ENCODE measurements at regions not wholly inside any gene's neighbourhood (a gene's known extent, or its start where the extent isn't known, plus 50 kb on each side); places are given as distances from the start of the nearest gene placed in this dataset.
"Not testable (repeated sequence)": the region's sequence is repeated elsewhere in the genome, so short reads cannot be mapped to it uniquely, and the experiment has no call there.

DNA sequence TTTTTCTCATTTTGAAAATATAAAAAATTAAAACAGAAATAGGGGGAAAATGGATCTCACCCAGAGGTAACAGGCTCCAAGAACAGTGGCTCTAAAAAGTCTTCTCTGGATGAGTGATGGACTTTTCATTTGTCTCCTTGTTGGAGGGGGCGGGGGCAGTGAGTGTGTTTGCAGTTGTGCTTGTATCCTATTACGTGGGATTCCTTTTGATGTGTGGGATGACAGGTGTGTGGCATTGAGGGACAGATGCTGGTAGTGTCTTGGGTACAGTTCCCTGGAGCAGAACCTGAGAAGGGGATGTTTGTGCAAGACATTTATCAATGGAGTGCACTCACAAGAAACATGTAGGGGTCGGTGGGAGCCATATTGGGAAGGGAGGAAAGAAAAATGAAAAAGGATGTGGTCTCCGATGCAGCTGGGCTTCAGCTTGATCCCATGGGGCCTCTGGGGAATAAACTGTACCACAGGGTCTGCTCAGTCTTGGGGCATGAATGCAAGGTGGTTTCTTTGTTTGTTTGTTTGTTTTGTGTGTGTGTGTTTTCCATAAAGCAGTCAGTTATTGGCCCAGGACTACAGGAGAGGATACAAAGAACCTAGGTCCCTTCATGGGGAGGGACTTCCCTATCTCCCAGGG, 120.0 kb upstream of the SLC35G4 start:
- Histone ChIP-seq H3K4me1 (peaks cover 0 to 7% of the 10 kb centered on the region in 2 donors), H3K36me3 (no peaks in the 10 kb centered on the region), H3K27ac (no peak overlapping the region), H3K27me3 (no peaks in the 10 kb centered on the region), H3K4me3 (no peak overlapping the region), H3K9me3 (no peaks in the 10 kb centered on the region)
- in situ Hi-C loops (cut with MboI; ENCODE audit: low sequenced_read_pairs in 4 of 4) (no loop called here), intact Hi-C loops (cut with DNase I; ENCODE audit: low total_unique reads) (no loop called here)
- no peak for ATAC-seq
- TF ChIP-seq, protein P1, sequence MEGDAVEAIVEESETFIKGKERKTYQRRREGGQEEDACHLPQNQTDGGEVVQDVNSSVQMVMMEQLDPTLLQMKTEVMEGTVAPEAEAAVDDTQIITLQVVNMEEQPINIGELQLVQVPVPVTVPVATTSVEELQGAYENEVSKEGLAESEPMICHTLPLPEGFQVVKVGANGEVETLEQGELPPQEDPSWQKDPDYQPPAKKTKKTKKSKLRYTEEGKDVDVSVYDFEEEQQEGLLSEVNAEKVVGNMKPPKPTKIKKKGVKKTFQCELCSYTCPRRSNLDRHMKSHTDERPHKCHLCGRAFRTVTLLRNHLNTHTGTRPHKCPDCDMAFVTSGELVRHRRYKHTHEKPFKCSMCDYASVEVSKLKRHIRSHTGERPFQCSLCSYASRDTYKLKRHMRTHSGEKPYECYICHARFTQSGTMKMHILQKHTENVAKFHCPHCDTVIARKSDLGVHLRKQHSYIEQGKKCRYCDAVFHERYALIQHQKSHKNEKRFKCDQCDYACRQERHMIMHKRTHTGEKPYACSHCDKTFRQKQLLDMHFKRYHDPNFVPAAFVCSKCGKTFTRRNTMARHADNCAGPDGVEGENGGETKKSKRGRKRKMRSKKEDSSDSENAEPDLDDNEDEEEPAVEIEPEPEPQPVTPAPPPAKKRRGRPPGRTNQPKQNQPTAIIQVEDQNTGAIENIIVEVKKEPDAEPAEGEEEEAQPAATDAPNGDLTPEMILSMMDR (IDR thresholded peaks at IDR 0.05 in 4 of 5, conservative IDR thresholded peaks at IDR 0.05 in 1 of 5), result no peak
- DNase-seq, result no peak

DNA sequence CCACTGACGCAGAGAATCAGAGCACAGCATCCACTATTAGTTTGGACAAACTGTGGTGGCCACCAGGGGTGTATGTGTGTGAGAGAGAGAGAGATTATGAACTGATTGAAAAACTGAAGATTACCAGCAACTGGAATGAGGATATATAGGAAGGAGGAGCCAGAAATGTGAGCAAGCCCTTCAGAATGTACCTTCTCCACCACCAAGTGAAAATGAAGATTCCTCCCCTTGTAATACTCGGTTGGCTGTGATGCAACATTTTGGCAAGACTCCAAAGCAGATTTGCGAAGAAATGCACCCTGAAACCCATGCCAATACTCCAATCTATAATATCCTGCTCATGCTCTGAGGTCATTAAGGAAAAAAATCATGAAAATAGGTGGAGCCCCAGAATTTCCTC, 121.2 kb upstream of the SLC35G4 start:
- Histone ChIP-seq H3K27me3 (no peaks in the 10 kb centered on the region), H3K4me3 (no peak overlapping the region), H3K4me1 (no peaks in the 10 kb centered on the region), H3K27ac (no peak overlapping the region), H3K36me3 (no peaks in the 10 kb centered on the region), H3K9me3 (no peaks in the 10 kb centered on the region)
- in situ Hi-C loops (cut with MboI; ENCODE audit: low sequenced_read_pairs in 4 of 4), result no loop called here
- TF ChIP-seq, protein P1 (IDR thresholded peaks at IDR 0.05 in 4 of 5, conservative IDR thresholded peaks at IDR 0.05 in 1 of 5), result no peak
- TF ChIP-seq POLR2A (IDR thresholded peaks at IDR 0.05), result no peak
- no peak for DNase-seq
- no peak for ATAC-seq
- intact Hi-C loops (cut with DNase I; ENCODE audit: low total_unique reads), result no loop called here

GRCh38 chr18:11487390-11487789, 122.0 kb upstream of the SLC35G4 start:
- Histone ChIP-seq H3K4me1 (no peaks in the 10 kb centered on the region), H3K27ac (no peak overlapping the region), H3K9me3 (no peaks in the 10 kb centered on the region), H3K36me3 (no peaks in the 10 kb centered on the region), H3K27me3 (no peaks in the 10 kb centered on the region), H3K4me3 (no peak overlapping the region)
- in situ Hi-C loops (cut with MboI; ENCODE audit: low sequenced_read_pairs in 4 of 4) (no loop called here), intact Hi-C loops (cut with DNase I; ENCODE audit: low total_unique reads) (no loop called here)
- TF ChIP-seq, protein P1 (IDR thresholded peaks at IDR 0.05 in 4 of 5, conservative IDR thresholded peaks at IDR 0.05 in 1 of 5), result no peak
- no peak for TF ChIP-seq POLR2A (IDR thresholded peaks at IDR 0.05)
- ATAC-seq (no peak), DNase-seq (no peak)

GRCh38 chr18:11482271-11482670, 127.1 kb upstream of the SLC35G4 start:
- H3K4me3 ChIP-seq, result no peak overlapping the region
- no peaks in the 10 kb centered on the region for H3K4me1 ChIP-seq
- intact Hi-C loops (cut with DNase I; ENCODE audit: low total_unique reads), result no loop called here
- in situ Hi-C loops (cut with MboI; ENCODE audit: low sequenced_read_pairs in 4 of 4), result no loop called here
- no peaks in the 10 kb centered on the region for H3K36me3 ChIP-seq
- TF ChIP-seq POLR2A (IDR thresholded peaks at IDR 0.05), result no peak
- no peaks in the 10 kb centered on the region for H3K27me3 ChIP-seq
- H3K9me3 ChIP-seq, result no peaks in the 10 kb centered on the region
- H3K27ac ChIP-seq, result no peak overlapping the region
- DNase-seq, result no peak
- no peak for ATAC-seq

GRCh38 chr18:11480692-11481091, 128.7 kb upstream of the SLC35G4 start:
- intact Hi-C loops (cut with DNase I; ENCODE audit: low total_unique reads), result no loop called here
- DNase-seq (no peak), ATAC-seq (no peak)
- Histone ChIP-seq H3K27me3 (no peaks in the 10 kb centered on the region), H3K4me1 (no peaks in the 10 kb centered on the region), H3K9me3 (no peaks in the 10 kb centered on the region), H3K27ac (no peak overlapping the region), H3K36me3 (no peaks in the 10 kb centered on the region), H3K4me3 (no peak overlapping the region)
- TF ChIP-seq, protein P1 (IDR thresholded peaks at IDR 0.05 in 4 of 5, conservative IDR thresholded peaks at IDR 0.05 in 1 of 5), result no peak
- TF ChIP-seq POLR2A (IDR thresholded peaks at IDR 0.05), result no peak
- in situ Hi-C loops (cut with MboI; ENCODE audit: low sequenced_read_pairs in 4 of 4), result no loop called here

DNA sequence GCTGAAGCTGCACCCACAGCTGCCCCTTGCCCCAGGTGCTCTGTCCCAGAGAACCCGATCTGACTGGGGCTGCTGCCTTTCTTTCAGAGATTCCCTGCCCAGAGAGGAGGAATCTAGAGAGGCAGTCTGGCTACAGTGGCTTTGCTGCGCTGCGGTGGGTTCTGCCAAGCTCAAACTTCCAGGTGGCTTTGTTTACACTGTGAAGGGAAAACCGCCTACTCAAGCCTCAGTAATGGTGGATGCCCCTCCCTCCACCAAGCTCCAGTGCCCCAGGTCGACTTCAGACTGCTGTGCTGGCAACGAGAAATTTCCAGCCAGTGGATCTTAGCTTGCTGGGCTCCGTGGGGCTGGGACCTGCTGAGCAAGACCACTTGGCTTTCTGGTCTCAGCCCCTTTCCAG, 130.4 kb upstream of the SLC35G4 start:
- in situ Hi-C loops (cut with MboI; ENCODE audit: low sequenced_read_pairs in 4 of 4); H3K27me3 ChIP-seq; H3K27ac ChIP-seq; intact Hi-C loops (cut with DNase I; ENCODE audit: low total_unique reads); H3K36me3 ChIP-seq; DNase-seq; H3K9me3 ChIP-seq; ATAC-seq; H3K4me3 ChIP-seq; H3K4me1 ChIP-seq: not testable (repeated sequence)

Data from gastrocnemius medialis (tissue), 4 donors.